Endodermal cell (in vitro differentiated cells): ENCODE measurements at regions not wholly inside any gene's neighbourhood (a gene's known extent, or its start where the extent isn't known, plus 50 kb on each side); places are given as distances from the start of the nearest gene placed in this dataset.

Source experiments
- DNase-seq: peaks from one replicate; pipeline ENCODE4 v3.0.0-alpha.2; 2017
- H3K27ac ChIP-seq: 2 replicates; pipeline ENCODE4 v1.5.1; 2013; ENCODE audit warnings: mild to moderate bottlenecking, low read depth, low read length, moderate library complexity
- H3K27me3 ChIP-seq: 2 replicates; pipeline ENCODE4 v1.6.1; 2013; ENCODE audit warnings: mild to moderate bottlenecking, low read length, moderate library complexity; ENCODE audit not compliant: insufficient read depth, control insufficient read depth, poor library complexity, severe bottlenecking
- H3K36me3 ChIP-seq: 2 replicates; pipeline ENCODE4 v1.7.0; 2013; ENCODE audit warnings: mild to moderate bottlenecking, low read length, moderate library complexity; ENCODE audit not compliant: control insufficient read depth, insufficient read depth
- H3K4me1 ChIP-seq: one replicate; pipeline ENCODE4 v1.7.0; 2013; ENCODE audit warnings: low read length; ENCODE audit not compliant: control insufficient read depth, insufficient read depth
- H3K4me3 ChIP-seq: 2 replicates; pipeline ENCODE4 v1.5.1; 2013; ENCODE audit warnings: mild to moderate bottlenecking, low read length, moderate library complexity
- H3K9ac ChIP-seq: 2 replicates; pipeline ENCODE4 v1.6.1; 2013; ENCODE audit warnings: mild to moderate bottlenecking, low read length, moderate library complexity; ENCODE audit not compliant: poor library complexity, severe bottlenecking; ENCODE audit errors: extremely low read depth
- H3K9me3 ChIP-seq: 2 replicates; pipeline ENCODE4 v1.6.1; 2013; ENCODE audit warnings: mild to moderate bottlenecking, low read length, moderate library complexity; ENCODE audit not compliant: control insufficient read depth
- H3K27ac Mint-ChIP-seq: 2 replicates; pipeline ENCODE4 v1.8.0; 2020; ENCODE audit warnings: mixed read lengths
- H3K27me3 Mint-ChIP-seq: 2 replicates; pipeline ENCODE4 v1.8.0; 2021; ENCODE audit warnings: mild to moderate bottlenecking, mixed read lengths; ENCODE audit not compliant: insufficient read depth
- H3K36me3 Mint-ChIP-seq: 2 replicates; pipeline ENCODE4 v1.8.0; 2020; ENCODE audit warnings: low read depth, mixed read lengths
- H3K4me1 Mint-ChIP-seq: 2 replicates; pipeline ENCODE4 v1.8.0; 2020; ENCODE audit warnings: mixed read lengths
- H3K4me3 Mint-ChIP-seq: 2 replicates; pipeline ENCODE4 v1.8.0; 2020; ENCODE audit warnings: mild to moderate bottlenecking, moderate library complexity, mixed read lengths
- H3K9me3 Mint-ChIP-seq: 2 replicates; pipeline ENCODE4 v1.8.0; 2020; ENCODE audit warnings: mild to moderate bottlenecking, mixed read lengths
- CTCF ChIP-seq: fragments of 200-600 bp; sonication (generic); conservative IDR thresholded peaks from 2 replicates; pipeline ENCODE4 v1.5.0; 2021; ENCODE audit warnings: antibody characterized with exemption, mild to moderate bottlenecking
- WGBS, 2 experiments: methylation state at CpG; one replicate each; pipeline versions ENCODE4 v1.1.5 to v1.1.7; 2013; ENCODE audit warnings: missing lambda C conversion rate in 2 of 2, mixed read lengths in 1 of 2; ENCODE audit not compliant: insufficient coverage in 1 of 2, insufficient read length in 1 of 2; 5-methylcytosine and 5-hydroxymethylcytosine counted together

DNA sequence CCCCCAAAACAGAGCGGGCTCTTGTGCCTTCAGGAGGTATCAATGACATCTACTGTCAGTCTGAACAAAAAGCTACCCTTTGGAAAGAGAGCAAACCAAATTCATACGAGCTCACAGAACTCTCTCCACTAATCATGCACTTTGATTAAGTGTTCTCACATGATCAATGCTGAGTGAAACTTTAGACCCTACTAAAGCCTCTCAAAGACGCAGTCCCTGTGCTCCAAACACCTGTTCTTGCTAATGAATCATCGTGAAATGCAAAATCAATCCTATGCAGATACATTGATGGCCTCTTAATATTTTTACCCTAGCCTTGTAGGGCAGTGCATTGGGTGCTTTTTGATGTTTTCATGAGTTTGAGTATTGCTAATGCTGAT, 113.4 kb downstream of the ZBTB18 start:
- H3K9me3 Mint-ChIP-seq = no peaks in the 10 kb centered on the region

DNA sequence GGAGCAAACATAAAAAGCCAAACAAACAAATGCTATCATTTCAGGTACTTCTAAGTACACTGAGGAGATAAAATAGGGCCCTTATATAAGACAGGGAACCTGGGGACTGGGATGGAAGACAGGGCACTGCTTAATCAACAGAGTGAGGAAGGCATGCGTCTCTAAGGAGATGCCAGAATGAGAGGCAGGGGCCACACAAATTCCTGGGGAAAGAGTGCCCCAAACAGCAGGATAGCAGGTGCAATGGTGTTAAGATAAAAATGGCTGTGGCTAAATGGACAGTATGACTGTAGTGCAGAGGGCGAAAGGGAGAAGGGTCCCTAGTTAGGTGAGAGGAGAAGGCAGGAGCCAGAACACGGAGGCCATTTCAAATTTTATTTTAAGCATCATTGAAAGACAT, 113.9 kb downstream of the ZBTB18 start:
- TF ChIP-seq CTCF = no peak
- H3K27me3 Mint-ChIP-seq = no peaks in the 10 kb centered on the region
- no peak overlapping the region for H3K9ac ChIP-seq
- DNase-seq = no peak
- H3K36me3 Mint-ChIP-seq = no peaks in the 10 kb centered on the region
- H3K4me1 Mint-ChIP-seq = no peaks in the 10 kb centered on the region
- no peak overlapping the region for H3K27ac ChIP-seq
- H3K27me3 ChIP-seq = no peaks in the 10 kb centered on the region
- 68 to 74% methylated on average over 3 of the region's 3 CpGs for WGBS, 2 experiments
- no peaks in the 10 kb centered on the region for H3K9me3 Mint-ChIP-seq
- no peaks in the 10 kb centered on the region for H3K9me3 ChIP-seq
- H3K4me3 ChIP-seq = peak overlapping the region; percentile 8
- no peaks in the 10 kb centered on the region for H3K36me3 ChIP-seq
- no peak overlapping the region for H3K27ac Mint-ChIP-seq
- H3K4me3 Mint-ChIP-seq = no peak overlapping the region
- H3K4me1 ChIP-seq = peaks cover 10% of the 10 kb centered on the region

More for the DNA sequence above, 113.4 kb downstream of the ZBTB18 start:
- TF ChIP-seq CTCF = no peak
- Mint-ChIP-seq H3K4me3 (no peak overlapping the region), H3K27ac (no peak overlapping the region), H3K36me3 (no peaks in the 10 kb centered on the region), H3K4me1 (no peaks in the 10 kb centered on the region), H3K27me3 (no peaks in the 10 kb centered on the region)
- H3K4me1 ChIP-seq = peaks cover 10% of the 10 kb centered on the region
- DNase-seq = no peak
- H3K9ac ChIP-seq = no peak overlapping the region
- H3K9me3 ChIP-seq = no peaks in the 10 kb centered on the region
- H3K27ac ChIP-seq = no peak overlapping the region
- WGBS, 2 experiments = 85% methylated on average over 4 of the region's 4 CpGs
- H3K36me3 ChIP-seq = no peaks in the 10 kb centered on the region
- no peak overlapping the region for H3K4me3 ChIP-seq
- no peaks in the 10 kb centered on the region for H3K27me3 ChIP-seq

DNA sequence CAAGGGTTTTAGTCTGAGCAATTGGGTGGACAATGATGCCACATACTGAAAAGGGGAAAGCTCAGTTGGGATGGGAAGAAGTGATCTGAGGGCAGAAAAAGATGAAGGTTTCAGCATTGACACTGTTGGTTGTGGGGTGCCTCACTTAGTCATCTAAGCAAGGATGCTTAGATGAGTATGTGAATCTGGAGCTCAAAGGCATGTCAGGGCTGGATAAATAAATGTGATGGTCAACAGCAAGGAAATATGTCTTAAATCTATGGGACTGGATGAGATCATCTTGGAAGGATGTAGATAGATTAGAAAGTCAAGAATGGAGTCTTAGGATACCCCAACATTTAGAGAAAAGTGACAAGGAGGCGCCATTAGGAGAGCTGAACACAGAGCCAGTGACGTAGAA, 114.6 kb downstream of the ZBTB18 start:
- H3K4me3 ChIP-seq = peak overlapping the region; percentile 8
- H3K9me3 ChIP-seq = no peaks in the 10 kb centered on the region
- no peak overlapping the region for H3K9ac ChIP-seq
- no peak for TF ChIP-seq CTCF
- no peaks in the 10 kb centered on the region for H3K36me3 Mint-ChIP-seq
- no peak overlapping the region for H3K4me3 Mint-ChIP-seq
- H3K27ac Mint-ChIP-seq = no peak overlapping the region
- H3K27ac ChIP-seq = no peak overlapping the region
- peaks cover 10% of the 10 kb centered on the region for H3K4me1 ChIP-seq
- WGBS, 2 experiments = 88 to 91% methylated on average over 2 of the region's 2 CpGs
- no peaks in the 10 kb centered on the region for H3K4me1 Mint-ChIP-seq
- no peaks in the 10 kb centered on the region for H3K9me3 Mint-ChIP-seq
- no peaks in the 10 kb centered on the region for H3K36me3 ChIP-seq
- DNase-seq = no peak
- no peaks in the 10 kb centered on the region for H3K27me3 ChIP-seq
- no peaks in the 10 kb centered on the region for H3K27me3 Mint-ChIP-seq
